ENCODE measurements at regions not wholly inside any gene's neighbourhood (a gene's known extent, or its start where the extent isn't known, plus 50 kb on each side); places are given as distances from the start of the nearest gene placed in this dataset.

DNA sequence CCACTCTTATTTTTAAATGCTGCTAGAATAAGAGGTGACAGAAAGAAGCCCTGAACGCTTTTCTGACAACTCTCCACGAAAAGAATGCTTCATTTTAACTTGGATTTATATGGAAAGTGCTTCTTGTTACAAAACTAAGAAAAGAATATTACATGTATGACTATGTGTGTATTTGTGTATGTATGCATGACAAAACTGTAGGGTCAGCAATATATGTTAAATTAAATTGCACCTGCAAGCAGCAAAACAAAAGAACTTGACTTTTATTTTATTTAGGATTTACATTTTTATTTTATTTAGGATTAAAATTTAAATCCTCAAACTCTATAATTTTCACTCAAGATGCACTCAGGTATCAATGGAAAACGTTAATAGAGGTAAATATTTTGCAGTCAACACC is 187.1 kb downstream of the NR4A2 start:
- H3K9me1 ChIP-seq (ENCODE audit: insufficient read depth, low read length) = no peaks in the 10 kb centered on the region
- intact Hi-C loops (cut with micrococcal nuclease) = no loop called here
- H3K56ac ChIP-seq (ENCODE audit: extremely low read depth, insufficient read depth, low read length) = no peak overlapping the region
- H2BK15ac ChIP-seq (ENCODE audit: low read depth, low read length) = no peak overlapping the region
- no peak overlapping the region for H3K4me2 ChIP-seq (ENCODE audit: low read depth, low read length)
- no peak overlapping the region for H3K9ac ChIP-seq (ENCODE audit: low read depth, low read length)
- H2BK20ac ChIP-seq (ENCODE audit: low read depth, low read length) = no peak overlapping the region
- no peak overlapping the region for H3K23ac ChIP-seq (ENCODE audit: low read depth, low read length)
- no peak overlapping the region for H2AFZ ChIP-seq (replicated peaks; ENCODE audit: low read length, poor library complexity)
- H4K8ac ChIP-seq (ENCODE audit: low read depth in 2 of 2, low read length in 2 of 2) = no peak overlapping the region
- no peak overlapping the region for H2BK5ac ChIP-seq (ENCODE audit: low read depth, low read length, poor library complexity, severe bottlenecking)
- H3K36me3 ChIP-seq (ENCODE audit: control insufficient read depth, insufficient read depth, low read length) = no peaks in the 10 kb centered on the region
- ChIA-PET POLR2A (ENCODE audit: unreplicated experiment) (no interaction called here), CTCF (no interaction called here)
- H3K9me3 ChIP-seq (ENCODE audit: control insufficient read depth, insufficient read depth, low read length) = peaks cover 2% of the 10 kb centered on the region
- no peak overlapping the region for H3K14ac ChIP-seq (replicated peaks; ENCODE audit: low read depth, low read length)
- DNase-seq (no peak), ATAC-seq (ENCODE audit: low read depth) (no peak)
- no peaks in the 10 kb centered on the region for H4K20me1 ChIP-seq (ENCODE audit: insufficient read depth, low read length)
- H3K4ac ChIP-seq (ENCODE audit: low read depth, low read length) = no peak overlapping the region
- no peak overlapping the region for H3K18ac ChIP-seq (ENCODE audit: low read depth, low read length)
- no peak overlapping the region for H3K4me3 ChIP-seq (ENCODE audit: insufficient read depth, low read depth, low read length)
- no peak overlapping the region for H4K91ac ChIP-seq (ENCODE audit: insufficient read depth, low read depth, low read length)
- H4K5ac ChIP-seq (ENCODE audit: low read depth, low read length) = no peak overlapping the region
- in situ Hi-C loops (cut with MboI; ENCODE audit: low sequenced_read_pairs) = no loop called here
- no peak overlapping the region for H3K27ac ChIP-seq (ENCODE audit: insufficient read depth, low read length)
- H2BK120ac ChIP-seq (ENCODE audit: low read depth, low read length) = no peak overlapping the region
- H3K79me1 ChIP-seq (ENCODE audit: low read depth in 1 of 2, low read length in 2 of 2) = no peaks in the 10 kb centered on the region
- no peak overlapping the region for H2AK5ac ChIP-seq (ENCODE audit: low read depth, low read length)
- no peaks in the 10 kb centered on the region for H3K27me3 ChIP-seq (ENCODE audit: control insufficient read depth, insufficient read depth, low read length)
- WGBS, 2 experiments (ENCODE audit: extremely low coverage in 2 of 2, insufficient read length in 1 of 2) = no CpG with 5 or more reads among the region's 3 CpGs
- TF ChIP-seq FOS (IDR thresholded peaks at IDR 0.05; ENCODE audit: low read depth, low read length) (no peak), BHLHE40 (IDR thresholded peaks at IDR 0.05; ENCODE audit: low read depth, low read length) (no peak), CHD1 (IDR thresholded peaks at IDR 0.05; ENCODE audit: low read depth, low read length) (no peak), RFX5 (IDR thresholded peaks at IDR 0.05; ENCODE audit: low read depth, low read length) (no peak), RAD21 (IDR thresholded peaks at IDR 0.05; ENCODE audit: low read length) (no peak), MAFK (IDR thresholded peaks at IDR 0.05; ENCODE audit: low read depth, low read length) (peak; percentile 66)
- TF ChIP-seq, protein P1, sequence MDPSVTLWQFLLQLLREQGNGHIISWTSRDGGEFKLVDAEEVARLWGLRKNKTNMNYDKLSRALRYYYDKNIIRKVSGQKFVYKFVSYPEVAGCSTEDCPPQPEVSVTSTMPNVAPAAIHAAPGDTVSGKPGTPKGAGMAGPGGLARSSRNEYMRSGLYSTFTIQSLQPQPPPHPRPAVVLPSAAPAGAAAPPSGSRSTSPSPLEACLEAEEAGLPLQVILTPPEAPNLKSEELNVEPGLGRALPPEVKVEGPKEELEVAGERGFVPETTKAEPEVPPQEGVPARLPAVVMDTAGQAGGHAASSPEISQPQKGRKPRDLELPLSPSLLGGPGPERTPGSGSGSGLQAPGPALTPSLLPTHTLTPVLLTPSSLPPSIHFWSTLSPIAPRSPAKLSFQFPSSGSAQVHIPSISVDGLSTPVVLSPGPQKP (IDR thresholded peaks at IDR 0.05; ENCODE audit: borderline replicate concordance, low read depth, low read length) = no peak
- TF ChIP-seq, protein P2, sequence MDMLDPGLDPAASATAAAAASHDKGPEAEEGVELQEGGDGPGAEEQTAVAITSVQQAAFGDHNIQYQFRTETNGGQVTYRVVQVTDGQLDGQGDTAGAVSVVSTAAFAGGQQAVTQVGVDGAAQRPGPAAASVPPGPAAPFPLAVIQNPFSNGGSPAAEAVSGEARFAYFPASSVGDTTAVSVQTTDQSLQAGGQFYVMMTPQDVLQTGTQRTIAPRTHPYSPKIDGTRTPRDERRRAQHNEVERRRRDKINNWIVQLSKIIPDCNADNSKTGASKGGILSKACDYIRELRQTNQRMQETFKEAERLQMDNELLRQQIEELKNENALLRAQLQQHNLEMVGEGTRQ (IDR thresholded peaks at IDR 0.05; ENCODE audit: low read depth, low read length) = no peak
- TF ChIP-seq, protein P3, sequence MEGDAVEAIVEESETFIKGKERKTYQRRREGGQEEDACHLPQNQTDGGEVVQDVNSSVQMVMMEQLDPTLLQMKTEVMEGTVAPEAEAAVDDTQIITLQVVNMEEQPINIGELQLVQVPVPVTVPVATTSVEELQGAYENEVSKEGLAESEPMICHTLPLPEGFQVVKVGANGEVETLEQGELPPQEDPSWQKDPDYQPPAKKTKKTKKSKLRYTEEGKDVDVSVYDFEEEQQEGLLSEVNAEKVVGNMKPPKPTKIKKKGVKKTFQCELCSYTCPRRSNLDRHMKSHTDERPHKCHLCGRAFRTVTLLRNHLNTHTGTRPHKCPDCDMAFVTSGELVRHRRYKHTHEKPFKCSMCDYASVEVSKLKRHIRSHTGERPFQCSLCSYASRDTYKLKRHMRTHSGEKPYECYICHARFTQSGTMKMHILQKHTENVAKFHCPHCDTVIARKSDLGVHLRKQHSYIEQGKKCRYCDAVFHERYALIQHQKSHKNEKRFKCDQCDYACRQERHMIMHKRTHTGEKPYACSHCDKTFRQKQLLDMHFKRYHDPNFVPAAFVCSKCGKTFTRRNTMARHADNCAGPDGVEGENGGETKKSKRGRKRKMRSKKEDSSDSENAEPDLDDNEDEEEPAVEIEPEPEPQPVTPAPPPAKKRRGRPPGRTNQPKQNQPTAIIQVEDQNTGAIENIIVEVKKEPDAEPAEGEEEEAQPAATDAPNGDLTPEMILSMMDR (conservative IDR thresholded peaks at IDR 0.05; ENCODE audit: low read depth, low read length) = no peak
- no peaks in the 10 kb centered on the region for H3K4me1 ChIP-seq (ENCODE audit: control insufficient read depth, insufficient read depth, low read length)
- no TSS peak for BruUV-seq (replicated peaks)
- dilution Hi-C loops (cut with HindIII; ENCODE audit: low sequenced_read_pairs, unreplicated experiment) = no loop called here
- no peak overlapping the region for H2AK9ac ChIP-seq (replicated peaks; ENCODE audit: low read depth, low read length, poor library complexity)

All from IMR-90 (cell line).